ENCODE measurements at regions not wholly inside any gene's neighbourhood (a gene's known extent, or its start where the extent isn't known, plus 50 kb on each side); places are given as distances from the start of the nearest gene placed in this dataset.

DNA sequence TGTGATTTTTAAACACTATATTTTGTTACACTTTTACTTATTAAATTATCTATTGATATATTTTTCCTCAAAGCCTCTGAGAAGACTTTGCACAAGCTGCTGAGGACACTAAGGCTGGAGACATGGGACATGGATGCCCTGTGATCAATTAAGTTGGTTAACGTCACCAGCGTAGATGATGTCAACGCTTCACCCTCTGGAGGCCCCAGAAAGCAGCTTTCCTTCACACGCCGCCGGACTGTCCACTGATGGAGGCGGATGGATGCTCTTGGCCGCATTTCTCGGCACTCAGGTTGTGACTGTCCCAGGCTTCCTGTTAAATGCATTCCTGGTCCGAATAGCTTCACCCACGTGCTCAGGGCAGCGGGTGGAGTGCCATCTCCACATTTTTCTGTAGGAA is 247.5 kb downstream of the VAPA start:
- TF ChIP-seq, protein P1, sequence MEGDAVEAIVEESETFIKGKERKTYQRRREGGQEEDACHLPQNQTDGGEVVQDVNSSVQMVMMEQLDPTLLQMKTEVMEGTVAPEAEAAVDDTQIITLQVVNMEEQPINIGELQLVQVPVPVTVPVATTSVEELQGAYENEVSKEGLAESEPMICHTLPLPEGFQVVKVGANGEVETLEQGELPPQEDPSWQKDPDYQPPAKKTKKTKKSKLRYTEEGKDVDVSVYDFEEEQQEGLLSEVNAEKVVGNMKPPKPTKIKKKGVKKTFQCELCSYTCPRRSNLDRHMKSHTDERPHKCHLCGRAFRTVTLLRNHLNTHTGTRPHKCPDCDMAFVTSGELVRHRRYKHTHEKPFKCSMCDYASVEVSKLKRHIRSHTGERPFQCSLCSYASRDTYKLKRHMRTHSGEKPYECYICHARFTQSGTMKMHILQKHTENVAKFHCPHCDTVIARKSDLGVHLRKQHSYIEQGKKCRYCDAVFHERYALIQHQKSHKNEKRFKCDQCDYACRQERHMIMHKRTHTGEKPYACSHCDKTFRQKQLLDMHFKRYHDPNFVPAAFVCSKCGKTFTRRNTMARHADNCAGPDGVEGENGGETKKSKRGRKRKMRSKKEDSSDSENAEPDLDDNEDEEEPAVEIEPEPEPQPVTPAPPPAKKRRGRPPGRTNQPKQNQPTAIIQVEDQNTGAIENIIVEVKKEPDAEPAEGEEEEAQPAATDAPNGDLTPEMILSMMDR (IDR thresholded peaks at IDR 0.05; ENCODE audit: low read length), result no peak
- TF ChIP-seq EZH2 (optimal IDR thresholded peaks at IDR 0.05; ENCODE audit: low read depth, low read length), result no peak

All from MM.1S (cell line).